HG02798 (cell line): ENCODE measurements at regions not wholly inside any gene's neighbourhood (a gene's known extent, or its start where the extent isn't known, plus 50 kb on each side); places are given as distances from the start of the nearest gene placed in this dataset.

Source experiments
- ATAC-seq: cut with Tn5 transposase; IDR thresholded peaks from one replicate; pipeline ENCODE4 v1.9.1; 2021; ENCODE audit warnings: mild to moderate bottlenecking; ENCODE audit not compliant: unreplicated experiment, poor library complexity

DNA sequence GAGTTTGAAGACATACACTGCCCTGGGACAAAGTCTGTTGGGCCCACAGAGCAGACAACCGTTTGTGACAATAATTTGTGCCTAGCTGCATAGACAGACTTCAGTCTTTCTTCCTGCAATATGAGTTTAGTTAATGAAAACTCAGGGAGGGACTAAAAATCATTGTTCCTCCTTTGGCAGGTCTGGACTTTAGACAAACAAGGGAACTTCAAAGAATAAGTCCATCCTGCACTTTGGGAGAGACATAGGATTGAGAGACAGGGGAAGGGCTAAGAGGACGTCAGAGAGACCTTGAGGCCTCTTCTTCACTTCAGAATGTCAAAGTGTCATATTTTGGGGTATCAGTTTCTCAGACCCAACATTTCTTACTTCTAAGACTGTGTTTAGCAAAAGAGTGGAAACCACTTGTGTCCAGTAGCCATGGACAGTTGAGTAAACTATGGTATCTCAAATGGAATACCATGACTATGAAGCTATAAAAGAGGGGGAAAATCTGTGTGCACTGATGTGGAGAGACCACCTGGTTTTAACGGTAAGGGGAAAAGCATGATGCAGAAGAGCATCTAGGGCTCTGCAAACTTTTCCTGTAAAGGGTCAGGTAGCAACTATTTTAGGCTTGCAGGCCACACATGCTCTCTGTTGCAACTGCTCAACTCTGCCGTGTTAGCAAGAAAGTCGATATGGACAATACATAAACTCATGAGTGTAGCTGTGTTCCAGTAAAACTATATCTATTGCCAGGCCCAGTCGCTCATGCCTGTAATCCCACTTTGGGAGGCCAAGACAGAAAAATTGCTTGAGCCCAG lies 217.8 kb upstream of the SH3BP4 start:
- ATAC-seq: no peak

DNA sequence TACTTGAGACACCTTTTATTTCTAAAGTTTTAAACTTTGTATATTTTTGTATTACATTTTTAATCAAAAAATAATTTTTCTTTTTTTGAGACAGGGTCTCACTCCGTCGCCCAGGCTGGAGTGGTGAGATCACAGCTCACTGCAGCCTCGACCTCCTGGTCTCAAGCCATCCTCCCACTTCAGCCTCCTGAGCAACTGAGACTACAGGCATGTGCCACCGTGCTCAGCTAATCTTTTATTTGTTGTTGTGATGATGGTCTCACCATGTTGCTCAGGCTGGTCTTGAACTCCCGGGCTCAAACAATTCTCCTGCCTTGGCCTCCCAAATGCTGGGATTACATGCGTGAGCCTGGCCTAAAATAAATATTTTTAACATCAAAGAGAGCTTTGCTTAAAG lies 218.7 kb upstream of the SH3BP4 start:
- ATAC-seq: no peak

- ATAC-seq: no peak
These were observed 219.3 kb upstream of the SH3BP4 start for GRCh38 chr2:234732404-234733092.

DNA sequence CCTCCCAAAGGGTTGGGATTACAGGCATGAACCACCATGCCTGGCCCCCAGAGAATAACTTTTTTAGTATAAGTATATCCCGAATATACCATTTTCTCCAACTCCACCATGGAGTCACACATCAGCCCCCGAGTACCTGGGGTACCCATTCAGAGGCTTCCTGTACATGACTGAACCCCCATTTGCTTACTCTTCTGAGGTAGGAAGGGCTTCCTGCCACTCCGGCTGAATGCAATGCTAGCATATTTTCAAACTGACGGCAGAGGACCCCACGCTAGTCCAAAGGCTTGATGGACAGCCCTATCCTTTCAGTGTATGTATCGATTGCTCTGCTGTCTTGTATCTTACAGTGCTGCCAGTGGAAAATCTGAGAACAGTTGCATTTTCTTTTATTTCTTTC lies 220.6 kb upstream of the SH3BP4 start:
- ATAC-seq: no peak

- no peak for ATAC-seq
These were observed 221.7 kb upstream of the SH3BP4 start for GRCh38 chr2:234730066-234730640.

DNA sequence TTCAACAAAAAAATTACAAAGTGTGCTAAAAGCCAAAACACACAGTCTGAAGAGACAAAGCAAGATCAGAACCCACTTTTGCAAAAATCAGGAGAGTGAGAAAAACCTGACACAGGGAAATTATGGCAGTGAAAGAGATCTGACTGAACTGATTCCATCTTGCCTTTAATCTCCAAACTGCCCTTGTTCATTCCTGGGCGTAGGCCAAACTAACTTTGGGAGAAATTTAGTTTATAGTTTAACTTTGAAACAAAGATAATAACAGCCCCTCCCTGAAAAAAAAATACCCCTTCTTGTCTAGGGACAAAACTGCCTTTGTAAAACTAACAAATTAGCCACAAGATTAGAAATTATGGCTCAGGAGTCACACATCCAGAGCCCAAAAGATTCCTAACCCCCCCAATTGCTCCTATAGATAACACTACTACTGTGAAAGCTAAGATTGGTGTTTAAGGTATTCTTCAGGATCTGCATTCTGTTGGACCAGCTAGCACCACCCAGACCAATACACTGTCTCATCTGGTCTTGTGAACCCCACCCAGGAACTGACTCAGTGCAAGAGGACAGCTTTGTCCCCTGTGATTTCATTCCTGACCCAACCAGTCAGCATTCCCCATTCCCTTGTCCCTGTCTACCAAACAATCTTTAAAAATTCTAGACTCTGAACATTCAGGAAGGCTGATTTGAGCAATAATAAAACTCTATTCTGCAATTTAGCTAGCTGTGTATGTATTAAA lies 226.1 kb upstream of the SH3BP4 start:
- no peak for ATAC-seq

DNA sequence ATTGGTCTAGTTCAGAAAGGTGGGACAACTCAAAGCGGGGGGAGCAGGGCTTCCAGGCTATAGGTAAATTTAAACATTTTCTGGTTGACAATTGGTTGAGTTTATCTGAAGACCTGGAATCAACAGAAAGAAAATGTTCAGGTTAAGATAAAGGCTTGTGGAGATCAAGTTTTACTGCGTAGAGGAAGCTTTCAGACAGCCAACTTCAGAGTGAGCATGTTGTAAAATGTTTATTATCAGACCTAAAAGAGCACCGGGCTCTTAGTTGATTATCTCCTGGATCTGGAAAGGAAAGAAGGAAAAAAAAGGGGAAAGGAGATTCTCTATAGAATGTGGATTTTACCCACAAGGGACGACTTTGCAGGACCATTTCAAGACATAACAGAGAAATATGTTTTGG lies 227.0 kb upstream of the SH3BP4 start:
- ATAC-seq: no peak

- no peak for ATAC-seq
These were observed 226.5 kb upstream of the ARL4C start for GRCh38 chr2:234723400-234723799.

- ATAC-seq: no peak
These were observed 225.3 kb upstream of the ARL4C start for GRCh38 chr2:234722176-234722575.

GRCh38 chr2:234719116-234719716 lies 222.3 kb upstream of the ARL4C start:
- ATAC-seq: no peak

GRCh38 chr2:234716271-234716670 lies 219.4 kb upstream of the ARL4C start:
- no peak for ATAC-seq

- ATAC-seq: no peak
These were observed 218.9 kb upstream of the ARL4C start for GRCh38 chr2:234715671-234716250.

- no peak for ATAC-seq
These were observed 217.8 kb upstream of the ARL4C start for GRCh38 chr2:234714711-234715110.

DNA sequence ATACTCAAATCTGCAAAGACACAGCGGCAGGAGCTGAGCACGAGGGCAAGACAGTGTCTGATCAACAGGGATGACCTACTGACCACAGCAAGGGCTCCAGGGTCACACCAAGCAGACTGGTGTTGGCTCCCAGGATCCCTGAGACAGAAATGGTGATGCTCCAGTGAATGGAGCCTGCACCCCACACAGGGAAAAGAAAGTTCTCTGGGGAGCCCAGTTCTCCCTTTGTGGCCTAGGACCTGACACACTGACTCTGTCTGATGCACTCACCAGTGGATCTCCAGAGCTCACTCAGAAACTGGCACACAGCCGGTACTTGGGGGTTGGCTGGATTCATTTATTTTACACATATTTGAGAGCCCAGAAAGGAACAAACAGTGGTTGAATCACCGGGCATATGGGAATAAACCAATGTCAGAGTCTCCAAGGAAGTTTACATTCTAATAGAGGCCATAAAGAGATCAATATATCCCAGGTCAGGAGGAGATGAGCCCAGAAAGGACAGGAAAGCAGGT lies 215.6 kb upstream of the ARL4C start:
- ATAC-seq: no peak

- ATAC-seq: no peak
These were observed 214.4 kb upstream of the ARL4C start for GRCh38 chr2:234711308-234711707.

DNA sequence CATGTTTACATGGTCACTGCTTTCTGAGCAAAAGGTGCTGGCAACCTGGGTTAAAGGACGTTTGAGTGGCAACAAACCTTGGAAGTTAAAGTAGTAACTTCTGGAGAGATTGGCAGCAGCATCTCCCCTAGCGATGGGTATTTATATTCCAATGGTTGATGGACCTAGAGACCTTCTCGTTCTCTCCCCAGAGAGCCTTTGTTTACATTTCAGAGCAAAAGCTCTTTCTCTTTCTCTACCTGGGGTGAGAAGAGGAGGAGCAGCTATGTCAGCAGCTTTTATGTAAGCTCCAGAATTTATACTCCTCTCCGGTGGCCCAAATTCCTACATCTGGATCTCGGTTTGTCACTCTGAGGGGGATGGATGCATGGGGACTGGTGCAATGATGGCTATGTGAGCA lies 213.7 kb upstream of the ARL4C start:
- no peak for ATAC-seq

GRCh38 chr2:234710066-234710465 lies 213.2 kb upstream of the ARL4C start:
- ATAC-seq: no peak

- ATAC-seq: no peak
These were observed 211.8 kb upstream of the ARL4C start for GRCh38 chr2:234708717-234709116.

- no peak for ATAC-seq
These were observed 211.3 kb upstream of the ARL4C start for GRCh38 chr2:234708091-234708683.

GRCh38 chr2:234706086-234706485 lies 209.2 kb upstream of the ARL4C start:
- ATAC-seq: no peak
